Germinal center (tissue), 1 donor: ENCODE measurements at regions not wholly inside any gene's neighbourhood (a gene's known extent, or its start where the extent isn't known, plus 50 kb on each side); places are given as distances from the start of the nearest gene placed in this dataset.

Experiments used
- DNase-seq: peaks from one replicate; pipeline ENCODE4 v3.0.0; 2012; ENCODE audit warnings: mixed read lengths, low spot score

DNA sequence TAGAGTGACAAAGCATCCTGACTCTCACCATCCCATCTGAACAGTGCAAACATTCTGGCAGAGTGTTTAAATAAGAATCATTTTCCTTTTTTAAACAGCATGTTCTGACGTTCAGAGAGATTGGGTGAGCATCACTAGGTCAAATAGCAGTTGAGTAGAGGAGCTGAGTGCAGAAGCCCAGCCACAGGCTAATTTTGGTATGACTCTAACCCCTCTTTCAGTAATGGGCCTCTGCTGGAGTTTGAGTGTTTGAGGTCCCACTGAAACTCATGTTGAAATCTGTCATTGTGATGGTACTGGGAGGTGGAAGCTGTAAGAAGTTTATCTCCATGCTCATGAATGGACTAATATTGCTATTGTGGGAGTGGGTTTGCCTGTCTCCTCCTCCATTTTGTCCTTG lies 194.4 kb downstream of the SALL1 start:
- no peak for DNase-seq

GRCh38 chr16:50955311-50955710 lies 195.8 kb downstream of the SALL1 start:
- DNase-seq: no peak

- no peak for DNase-seq
Observed at GRCh38 chr16:50954469-50954868, 196.6 kb downstream of the SALL1 start.

DNA sequence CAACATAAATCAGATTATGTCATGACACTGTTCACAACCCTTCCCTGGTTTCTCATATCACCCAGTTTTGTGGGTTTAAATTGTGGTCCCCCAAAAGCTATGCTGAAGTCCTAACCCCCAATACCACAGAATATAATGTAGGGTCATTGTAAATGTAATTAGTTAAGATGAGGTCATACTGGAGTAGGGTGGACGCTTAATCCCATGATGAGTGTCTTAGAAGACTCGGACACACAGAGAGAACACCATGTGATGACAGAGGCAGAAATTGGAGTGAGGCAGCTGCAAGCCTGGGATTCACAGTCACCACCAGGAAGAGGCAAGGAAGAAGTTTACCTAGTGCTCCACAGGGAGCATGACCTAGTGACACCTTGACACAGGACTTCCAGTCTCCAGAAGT lies 197.8 kb downstream of the SALL1 start:
- DNase-seq: no peak

GRCh38 chr16:50950955-50951354 lies 200.1 kb downstream of the SALL1 start:
- DNase-seq: no peak

DNA sequence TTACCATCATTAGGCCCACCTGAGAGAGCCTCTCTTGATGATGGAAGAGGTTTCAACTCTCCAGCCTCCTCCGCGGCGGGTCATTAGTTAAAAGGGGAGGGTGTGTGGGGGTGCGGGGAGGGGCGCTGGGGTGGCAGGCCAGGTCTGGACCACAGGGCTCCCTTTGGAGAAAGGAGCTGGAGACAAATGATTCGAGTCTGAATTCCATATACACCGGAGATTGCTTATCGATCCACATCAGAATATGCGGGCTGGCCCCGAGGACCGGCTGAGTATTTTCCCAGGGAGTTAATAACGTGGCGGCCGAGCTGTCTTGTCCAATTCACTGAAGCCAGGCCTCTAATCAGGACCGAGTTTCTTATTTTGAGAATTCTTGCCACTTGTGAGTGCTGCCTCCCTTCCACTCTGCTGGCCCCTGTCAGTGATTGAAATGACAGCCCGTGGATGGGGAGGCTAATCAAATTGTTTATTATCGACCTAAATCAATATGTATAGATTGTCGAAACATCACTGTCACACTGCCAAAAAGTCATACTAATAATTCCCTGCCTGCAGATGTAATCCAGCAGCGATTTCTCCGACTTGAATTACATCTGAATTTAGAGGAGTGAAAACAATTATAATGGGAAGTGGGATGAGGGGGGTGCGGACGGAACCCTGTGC lies 202.7 kb downstream of the SALL1 start:
- DNase-seq: no peak

GRCh38 chr16:50947826-50948225 lies 203.2 kb downstream of the SALL1 start:
- DNase-seq: no peak

DNA sequence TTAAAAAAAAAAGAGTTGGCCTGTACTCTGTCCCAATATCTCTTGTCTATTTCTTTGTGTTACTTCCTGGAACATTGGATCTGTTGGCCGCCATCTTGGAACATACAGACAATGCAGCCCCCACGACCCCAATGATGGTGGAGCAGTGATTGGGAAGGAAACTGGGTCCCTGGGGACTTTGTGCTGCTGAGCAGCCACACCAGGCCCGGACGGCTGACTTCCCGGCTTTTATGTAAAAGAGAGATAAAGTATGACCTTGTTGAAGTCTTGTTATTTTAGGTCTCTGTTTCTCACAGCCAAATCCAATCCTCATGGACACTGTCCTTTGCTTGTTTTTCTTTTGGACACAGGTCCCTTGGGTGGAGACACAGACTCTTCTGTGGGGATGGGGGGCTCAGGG lies 204.5 kb downstream of the SALL1 start:
- no peak for DNase-seq

DNA sequence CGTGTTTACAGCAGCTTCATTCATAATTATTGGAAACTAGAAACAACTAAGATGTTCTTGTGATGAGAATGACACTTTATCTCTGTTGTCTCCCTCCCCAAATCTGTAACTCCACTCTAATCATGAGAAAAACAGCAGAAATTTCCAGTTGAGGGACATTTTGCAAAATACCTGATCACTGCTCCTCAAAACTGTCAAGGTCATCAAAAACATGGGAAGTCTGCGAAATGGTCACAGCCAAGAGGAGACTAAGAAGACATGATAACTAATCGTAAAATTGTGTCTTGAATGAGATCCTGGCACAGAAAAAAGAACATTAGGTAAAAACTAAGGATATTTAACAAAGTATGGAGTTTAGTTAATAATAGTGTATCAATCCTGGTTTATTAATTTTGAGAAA lies 204.2 kb downstream of the CYLD start:
- no peak for DNase-seq

DNA sequence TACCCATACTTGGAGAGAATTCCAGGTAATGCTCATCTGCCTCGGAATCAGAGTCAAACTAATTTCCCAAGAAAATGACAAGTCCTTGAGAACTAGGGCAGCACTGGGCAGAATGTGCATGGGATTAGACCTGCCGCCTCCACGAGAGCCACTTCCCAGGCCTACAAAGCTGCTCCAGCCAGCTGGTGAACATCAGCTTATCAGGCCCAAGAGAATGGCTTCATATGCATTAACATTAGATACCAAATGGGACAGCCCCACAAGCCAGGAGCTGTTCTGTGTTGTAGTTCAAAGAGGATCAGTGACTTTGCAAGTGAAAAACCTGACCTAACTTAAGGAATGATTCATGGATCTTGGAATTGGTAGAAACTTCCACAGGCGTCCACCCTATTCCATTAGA lies 203.3 kb downstream of the CYLD start:
- DNase-seq: no peak

DNA sequence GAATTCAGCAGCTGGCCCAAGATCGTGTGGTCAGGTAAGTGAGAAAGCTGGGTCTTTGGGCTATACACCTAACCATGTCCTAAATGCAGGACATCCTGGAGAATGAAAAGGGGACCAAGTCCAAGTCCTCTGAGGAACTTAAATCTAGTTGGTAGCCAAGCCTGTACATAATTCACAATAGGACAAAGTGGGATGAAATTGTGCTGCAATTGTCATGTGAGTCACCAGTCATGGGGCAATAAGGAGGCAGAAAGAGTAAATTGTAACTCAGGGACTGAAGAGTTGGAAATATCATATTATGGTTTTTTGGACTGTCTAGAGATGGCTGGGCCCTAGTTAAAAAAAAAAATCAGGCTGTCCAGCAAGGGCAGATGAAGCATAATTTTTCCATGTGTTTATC lies 202.6 kb downstream of the CYLD start:
- DNase-seq: no peak

GRCh38 chr16:50944033-50944432 lies 202.1 kb downstream of the CYLD start:
- no peak for DNase-seq

DNA sequence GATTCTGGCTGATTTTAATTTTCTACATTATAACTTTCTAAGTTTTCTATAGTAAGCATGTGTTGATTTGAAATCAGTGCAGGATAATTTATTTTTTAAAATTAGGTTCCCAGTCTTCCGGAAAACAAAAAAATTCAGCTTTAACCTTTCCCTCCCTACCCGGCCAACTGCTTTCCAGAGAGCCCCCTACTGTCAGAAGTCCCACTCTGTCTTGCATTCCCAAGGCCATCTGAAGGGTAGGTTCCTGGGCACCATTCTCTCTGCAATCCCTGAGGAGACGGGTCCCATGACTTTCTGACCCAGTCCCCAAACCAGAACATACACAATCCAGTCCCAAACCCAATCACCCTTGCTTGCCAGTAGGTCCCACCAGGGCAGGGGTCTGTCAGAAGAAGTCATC lies 200.3 kb downstream of the CYLD start:
- DNase-seq: no peak

DNA sequence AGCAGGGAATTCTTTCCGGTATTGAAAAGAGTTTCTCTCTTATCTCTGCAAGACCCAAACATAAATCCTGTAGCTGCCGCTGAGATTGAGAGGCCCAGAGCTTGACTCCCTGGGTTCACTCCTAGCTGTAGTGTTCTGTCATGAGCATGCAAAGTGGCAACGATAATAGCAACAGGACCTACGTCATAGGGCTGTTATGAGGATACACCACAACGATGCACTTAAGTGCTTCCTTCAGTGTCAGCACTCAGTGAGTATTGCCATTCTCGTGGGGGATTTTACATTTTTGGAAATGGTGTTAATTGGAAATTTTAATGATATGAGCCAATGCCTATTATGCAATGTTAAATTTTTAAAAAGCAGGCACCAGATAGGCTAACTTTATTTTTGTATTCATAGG lies 199.8 kb downstream of the CYLD start:
- no peak for DNase-seq

GRCh38 chr16:50940275-50940854 lies 198.5 kb downstream of the CYLD start:
- no peak for DNase-seq

DNA sequence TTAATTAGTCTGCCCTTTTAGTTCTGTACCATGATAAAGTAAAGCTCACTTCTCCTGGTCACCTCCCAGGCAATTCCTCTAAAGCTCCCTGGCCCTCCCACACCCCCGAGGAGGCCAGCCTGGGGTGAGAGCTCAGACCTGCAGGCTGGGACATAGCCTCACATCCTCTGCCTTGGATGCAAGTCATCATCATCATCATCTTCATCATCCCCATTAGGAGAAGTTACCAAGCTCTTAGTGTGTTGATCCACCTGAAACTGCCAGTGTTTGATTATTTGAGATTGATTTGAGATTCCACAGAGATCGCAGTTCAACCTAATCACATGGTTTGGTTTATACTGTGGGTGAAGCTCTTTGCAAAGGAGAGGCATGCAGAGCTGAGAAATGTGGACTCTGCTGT lies 197.5 kb downstream of the CYLD start:
- no peak for DNase-seq

DNA sequence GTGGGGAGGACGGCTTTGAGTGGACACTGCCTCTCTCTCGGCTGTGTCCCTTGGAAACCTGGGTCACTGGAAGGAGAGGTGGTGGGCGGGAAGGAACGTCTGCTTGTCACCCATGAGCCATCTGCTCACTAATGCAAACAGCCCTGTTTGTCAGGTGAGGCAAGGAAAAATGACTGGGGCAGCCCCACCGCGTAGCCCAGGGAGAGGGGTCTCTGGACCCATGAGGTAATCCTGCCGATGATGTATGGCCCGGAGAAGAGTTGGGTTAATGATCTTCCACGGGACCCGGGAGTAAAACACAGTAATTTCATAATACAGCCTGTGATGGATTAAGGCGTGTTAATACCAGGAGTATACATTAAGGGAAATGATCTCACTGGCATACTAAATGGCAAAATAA lies 197.0 kb downstream of the CYLD start:
- DNase-seq: no peak

- DNase-seq: no peak
Observed at GRCh38 chr16:50933262-50933661, 191.4 kb downstream of the CYLD start.

- DNase-seq: no peak
Observed at GRCh38 chr16:50932348-50932935, 190.6 kb downstream of the CYLD start.

DNA sequence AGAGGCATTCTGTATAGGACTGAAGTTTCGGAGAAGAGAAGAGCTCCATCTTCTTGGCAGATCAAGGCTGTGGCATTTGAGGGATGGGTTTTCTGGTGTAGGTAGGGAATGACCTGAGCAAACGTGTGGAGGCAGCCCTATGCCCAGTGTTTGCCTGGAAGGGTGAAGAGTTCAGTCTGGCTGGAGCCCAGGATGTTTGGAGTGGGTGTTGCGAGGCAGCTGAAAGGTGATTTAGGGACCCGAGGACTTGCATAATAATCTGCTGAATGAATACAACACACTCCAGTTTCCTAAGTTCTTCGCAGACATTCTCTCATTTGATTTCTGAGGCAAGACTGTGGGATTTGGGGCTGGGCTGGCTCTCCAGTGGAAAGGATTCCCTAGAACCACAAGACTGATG lies 186.2 kb downstream of the CYLD start:
- DNase-seq: no peak

DNA sequence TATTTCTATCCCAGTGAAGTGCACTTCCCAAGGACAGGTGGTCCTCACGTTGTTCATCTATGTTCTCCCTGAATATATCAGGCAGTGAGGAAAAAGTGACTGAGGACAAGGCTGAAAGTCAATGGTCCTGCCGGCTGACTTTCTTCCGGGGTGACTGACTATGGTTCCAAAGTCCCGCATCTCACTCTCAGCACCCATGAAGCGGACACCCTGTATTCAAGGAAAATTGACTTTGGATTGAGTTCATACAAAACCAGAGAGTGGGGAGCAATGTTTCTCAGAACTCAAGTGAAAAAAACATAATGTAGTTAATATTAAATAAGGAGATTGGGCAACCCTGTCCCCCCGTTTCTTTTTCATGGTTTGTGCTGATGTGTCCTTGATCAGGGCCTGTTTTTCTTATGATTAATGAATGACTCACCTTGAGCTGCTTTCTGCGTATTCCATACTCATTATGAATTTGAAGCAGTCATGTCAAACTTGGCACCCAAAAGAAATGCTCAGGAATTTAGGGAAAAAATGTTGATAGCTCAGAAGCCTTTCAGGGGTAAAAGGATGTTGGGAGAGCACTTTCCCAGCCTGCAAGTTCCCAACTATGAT lies 184.0 kb downstream of the CYLD start:
- DNase-seq: no peak

DNA sequence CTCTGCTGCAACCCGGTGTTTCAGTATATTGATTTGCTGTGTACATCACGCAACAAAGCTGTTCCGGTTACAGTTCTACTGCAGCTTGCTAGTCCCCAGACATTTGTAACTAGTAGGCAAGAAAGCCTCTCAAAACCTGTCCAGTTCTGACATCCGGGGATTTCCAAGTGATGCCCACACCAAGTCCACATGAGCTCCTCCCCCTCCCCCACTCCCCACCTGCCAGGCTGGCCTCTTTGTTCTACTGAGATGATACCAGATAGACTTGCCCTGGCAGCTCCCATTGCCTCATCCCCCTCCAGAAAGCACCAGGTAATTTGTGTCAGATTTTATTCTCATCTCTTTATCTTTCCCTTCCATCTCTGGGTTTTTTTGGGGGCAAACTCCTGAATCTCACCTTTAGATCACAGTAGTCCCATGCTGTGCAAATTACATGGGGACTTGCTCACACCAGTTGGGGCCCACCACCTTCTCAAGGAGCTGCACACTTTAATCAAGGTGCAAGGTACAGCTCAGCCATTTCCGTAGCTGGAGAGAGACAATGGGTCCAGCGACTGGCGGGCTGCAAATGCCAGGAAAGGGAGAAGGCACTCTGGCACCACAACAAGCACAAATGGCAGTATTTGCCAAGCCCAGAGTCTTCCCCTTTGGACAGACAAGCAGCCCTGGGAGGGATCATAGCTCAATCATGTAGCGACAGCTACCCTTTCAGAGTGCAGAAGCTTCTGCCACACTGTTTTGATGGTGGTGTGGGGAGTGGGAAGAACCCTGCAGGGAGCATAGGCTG lies 183.1 kb downstream of the CYLD start:
- no peak for DNase-seq
